AG08396 (cell line): ENCODE measurements at regions not wholly inside any gene's neighbourhood (a gene's known extent, or its start where the extent isn't known, plus 50 kb on each side); places are given as distances from the start of the nearest gene placed in this dataset.

Source experiments
- DNase-seq: peaks from one replicate; pipeline ENCODE4 v3.0.0; 2012; ENCODE audit warnings: low spot score, mixed read lengths

DNA sequence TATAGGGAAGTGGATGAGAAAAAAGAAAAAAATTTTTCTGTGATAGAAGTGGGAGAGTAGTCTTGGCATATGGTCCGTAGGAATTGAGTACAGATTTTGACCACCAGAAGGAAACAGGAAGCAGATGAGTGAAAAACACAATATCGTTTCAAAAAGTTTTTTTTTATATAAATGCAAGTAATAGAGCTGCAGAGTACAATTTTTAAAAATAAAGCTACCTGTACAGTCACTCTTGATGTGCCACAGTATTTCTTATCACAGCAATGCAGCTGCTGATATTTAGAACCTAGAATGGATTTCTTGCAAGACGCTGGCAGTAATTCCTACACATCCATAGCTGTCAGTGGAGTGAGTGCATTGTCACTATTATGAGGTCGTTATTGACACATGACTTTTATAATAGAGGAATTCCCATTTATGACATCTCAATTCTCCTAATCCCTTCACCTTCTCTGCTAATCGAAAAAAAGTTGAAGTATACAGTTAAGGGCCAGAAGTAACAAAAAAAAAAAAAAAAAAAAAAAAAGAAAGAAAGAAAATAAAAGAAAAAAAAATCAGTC is 477.7 kb downstream of the TAF11L14 start:
- DNase-seq = no peak

DNA sequence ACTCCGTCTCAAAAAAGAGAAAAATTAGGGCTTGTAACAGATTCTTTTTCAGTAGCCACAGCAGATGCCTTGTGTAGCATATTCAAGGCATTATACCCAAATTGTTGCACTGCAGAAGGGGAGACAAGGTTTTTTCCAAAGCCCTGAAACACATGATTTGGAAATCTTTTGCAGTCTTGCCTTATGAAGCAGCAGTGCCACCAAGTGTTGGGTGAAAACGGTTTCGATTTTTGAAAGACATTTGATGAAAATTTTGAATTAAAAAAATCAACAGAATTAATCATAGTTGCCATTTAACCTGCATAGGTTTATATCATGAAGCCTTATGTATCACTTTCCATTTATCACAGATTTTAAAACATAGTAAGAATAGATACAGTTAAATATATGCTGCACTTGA is 479.5 kb downstream of the TAF11L14 start:
- no peak for DNase-seq

DNA sequence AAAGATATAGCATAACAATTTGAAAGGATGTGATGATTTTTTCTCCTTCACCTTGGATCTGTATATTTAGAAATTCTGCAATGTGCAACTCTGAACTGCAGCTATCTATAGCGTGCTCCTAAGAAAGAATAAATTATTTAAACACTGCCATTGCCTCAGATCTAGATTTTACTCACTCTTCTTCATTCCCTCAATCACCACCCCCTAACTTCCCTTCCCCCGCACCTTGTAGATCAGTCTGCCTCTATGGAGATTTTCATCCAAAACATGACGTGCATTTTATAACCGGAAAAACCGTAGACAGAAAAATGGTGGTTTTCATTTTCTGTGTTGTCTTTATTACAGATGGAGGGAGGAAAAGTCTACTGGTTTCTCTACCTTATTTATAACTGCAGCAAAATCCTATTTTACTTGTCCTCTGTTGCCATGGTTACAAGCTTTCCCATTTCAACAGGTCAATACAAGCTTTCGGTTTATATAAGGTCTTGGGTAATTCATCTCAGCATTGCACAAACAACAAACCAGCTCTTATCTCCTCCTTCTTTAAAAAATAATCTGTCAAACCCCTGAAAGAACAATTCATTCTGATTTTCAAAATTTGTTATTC is 480.0 kb downstream of the TAF11L14 start:
- no peak for DNase-seq

DNA sequence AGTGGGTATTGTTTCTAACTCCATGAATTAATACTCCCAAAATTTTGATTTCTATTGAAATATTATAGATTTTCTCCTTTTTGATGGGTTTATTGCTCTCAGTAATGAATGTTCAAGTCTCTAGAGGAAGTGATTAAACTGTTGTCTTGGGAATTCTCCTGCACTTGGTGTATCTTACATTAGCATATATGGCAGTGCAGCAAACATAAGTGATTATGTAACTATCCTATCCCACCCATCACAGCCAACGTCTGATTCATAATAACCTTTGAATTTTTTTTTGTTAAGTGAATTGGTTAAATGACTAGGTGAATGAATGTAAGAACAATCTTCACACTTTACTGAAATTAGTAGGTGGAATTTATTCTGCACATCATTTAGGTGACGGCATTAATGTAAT is 483.7 kb downstream of the TAF11L14 start:
- DNase-seq = no peak

DNA sequence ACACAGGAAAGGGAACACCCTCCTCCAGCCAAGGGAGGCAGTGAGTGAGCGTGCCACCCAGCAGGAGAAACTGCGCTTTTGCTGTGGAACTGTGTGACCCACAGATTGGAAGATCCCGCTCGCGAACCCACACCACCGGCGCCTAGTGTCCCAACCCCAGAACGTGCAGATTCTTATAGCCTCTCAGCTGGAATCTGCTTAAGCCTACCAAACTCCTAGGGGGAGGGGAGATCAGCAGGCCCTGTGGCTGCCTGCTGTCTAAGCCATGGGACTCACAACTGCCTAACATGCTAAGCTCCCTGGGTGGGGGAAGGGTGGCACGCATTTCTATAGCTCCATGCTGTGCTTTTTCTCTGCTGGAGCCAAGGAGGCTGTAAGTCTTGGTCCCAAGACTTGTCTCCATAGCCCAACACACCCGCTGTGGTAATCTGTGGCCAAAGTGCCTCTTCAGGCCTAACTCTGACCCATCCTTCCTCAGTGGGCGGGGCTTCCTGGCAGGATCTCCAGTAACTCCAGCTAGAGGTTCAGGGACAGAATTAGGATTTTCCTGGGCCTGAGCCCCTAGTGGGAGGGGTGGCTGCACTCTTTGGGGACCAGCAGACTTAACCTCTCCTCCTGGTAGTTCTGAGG is 485.0 kb downstream of the TAF11L14 start:
- no peak for DNase-seq

DNA sequence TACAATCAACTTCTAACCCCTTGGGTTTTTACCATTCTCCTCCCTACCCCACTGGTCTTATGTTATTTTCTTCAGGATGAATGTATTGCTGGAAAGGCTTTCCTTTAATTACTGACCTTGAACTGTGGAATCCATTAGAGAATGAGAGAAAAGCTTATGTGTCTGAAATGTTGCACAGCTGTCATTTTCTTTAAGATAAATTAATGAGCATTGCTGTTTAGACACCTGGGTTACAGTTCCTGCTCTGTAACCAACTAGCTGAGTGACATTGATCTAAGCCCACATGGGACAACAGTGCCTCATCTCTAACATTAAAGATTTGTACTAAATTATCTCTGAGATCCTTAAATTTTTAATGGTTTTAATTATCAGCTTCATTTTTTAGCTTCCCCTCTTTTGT is 507.0 kb downstream of the TAF11L14 start:
- DNase-seq = no peak

DNA sequence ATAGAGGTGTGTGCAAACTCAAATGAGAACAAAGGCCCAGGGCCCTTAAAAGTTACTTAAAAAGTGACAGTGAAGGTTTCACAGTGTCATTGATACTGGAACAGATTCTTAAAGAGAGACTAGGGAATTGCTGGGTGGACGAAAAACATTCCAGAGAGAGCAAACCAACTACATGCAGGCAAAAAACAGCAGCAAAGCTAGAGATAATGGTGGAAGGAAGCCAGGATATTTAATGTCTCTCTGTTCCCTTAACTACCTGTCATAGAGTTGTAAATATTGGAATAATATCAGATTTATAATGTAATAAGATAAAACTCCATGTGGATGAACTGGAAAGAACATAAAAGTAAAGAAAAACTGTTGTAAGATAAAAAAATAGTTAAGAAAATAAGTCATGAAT is 508.6 kb downstream of the TAF11L14 start:
- DNase-seq = no peak

DNA sequence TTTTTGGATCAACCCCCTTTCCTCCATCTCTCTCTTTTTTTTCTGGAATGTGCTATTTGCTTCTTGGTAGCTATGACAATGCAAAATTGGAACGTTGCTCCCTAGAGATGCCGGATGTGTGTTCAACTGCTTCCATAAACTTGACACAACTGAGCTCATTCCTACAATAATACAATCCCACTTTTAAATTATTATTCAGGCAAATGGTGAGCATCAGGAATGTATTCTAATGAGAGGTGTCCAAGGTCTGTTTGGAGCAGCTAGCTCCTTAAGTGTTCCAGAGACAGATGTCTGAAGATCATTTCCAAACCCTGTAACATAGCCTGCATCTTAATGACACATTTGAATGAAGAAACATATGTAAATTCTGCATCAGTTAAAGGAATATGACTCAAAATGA is 518.4 kb downstream of the TAF11L14 start:
- no peak for DNase-seq

DNA sequence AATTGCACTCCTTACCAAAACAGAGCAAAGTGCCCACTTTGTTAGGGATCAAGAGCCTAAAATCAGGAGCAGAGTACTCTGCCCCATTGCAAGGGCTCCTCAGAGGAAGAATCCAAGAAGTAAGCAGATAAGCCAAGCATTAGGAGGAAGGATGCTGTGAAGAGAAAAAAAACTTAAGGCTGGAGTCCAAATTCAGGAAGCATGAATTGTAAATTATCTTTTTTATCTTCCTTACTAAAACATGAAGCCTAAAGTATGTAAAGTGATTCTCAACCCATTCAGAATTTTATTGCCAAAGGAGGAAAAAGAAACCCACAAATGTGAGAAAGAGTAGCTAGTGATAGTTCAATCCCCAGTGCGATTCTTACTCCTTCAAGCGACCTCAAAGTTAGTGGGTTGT is 523.9 kb downstream of the TAF11L14 start:
- no peak for DNase-seq

DNA sequence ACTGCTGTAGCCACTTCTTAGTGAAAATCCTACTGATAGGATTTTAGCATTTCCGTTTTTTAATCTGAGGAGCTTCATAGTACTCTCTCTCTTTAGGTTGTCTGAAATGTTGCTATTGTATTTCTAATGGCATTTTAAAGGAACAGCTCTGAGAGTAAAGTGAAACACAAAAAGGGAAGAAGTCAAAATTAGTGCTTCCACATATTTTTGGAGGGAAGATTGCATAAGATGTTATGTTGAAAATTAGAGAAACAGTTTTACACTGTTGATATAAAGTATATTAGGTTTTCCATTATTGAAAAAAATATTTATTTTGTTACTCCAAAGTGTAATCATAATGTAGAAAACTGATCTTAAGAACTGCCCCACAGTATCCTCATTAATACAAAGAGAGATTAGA is 525.1 kb downstream of the TAF11L14 start:
- DNase-seq = no peak

DNA sequence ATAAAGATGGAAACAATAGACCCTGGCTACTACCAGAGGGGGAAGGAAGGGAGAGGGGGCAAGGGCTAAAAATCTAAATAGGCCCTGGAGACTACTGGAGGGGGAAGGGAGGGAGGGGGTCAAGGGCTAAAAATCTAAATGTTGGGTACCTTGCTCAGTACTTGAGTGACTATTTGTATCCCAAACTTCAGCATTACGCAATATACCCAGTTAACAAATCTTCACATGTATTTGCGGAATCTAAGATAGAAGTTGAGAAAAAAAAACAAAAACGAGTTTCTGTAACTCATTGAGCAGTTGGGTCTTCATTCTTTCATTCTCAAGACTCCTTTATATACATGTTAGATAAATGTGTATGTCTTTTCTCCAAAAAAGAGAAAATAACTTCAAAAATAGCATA is 537.4 kb downstream of the TAF11L14 start:
- DNase-seq = no peak

DNA sequence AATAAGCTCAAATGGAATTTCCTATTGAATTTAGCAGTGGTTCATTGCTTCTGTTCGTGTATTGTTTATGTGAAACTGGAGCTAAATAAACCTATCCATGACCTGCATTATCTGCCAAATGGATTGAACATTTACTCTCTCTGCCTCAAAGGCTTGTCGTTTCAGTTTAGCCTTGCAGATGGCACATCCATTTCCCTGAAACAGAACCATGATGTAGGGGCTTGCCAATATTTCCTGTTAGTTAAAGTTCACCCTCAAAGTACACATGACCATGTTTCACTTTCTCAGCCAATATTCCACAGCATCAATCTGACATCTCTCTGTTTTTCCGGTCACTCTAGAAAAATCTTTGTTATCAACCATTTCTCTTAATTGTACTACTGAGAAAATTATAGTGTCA is 545.3 kb downstream of the TAF11L14 start:
- DNase-seq = no peak

DNA sequence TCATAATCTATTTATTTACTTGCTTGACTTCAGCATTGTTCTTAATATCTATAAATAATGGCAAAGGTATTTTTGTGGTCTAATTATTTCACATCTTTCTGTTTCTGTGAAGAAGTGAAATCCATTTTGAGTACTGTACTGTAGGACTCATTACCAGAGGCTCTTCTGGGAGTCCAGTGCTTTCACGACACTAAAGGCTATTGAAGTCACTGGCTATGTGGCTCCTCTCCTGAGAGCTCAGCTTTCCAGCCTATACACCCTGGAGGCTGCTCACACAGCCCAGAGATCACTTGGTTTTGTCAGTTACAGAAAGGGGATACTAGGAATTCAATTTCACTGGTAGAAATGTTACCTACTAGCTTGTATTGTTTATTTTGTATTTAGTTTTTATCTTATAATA is 547.3 kb downstream of the TAF11L14 start:
- no peak for DNase-seq

DNA sequence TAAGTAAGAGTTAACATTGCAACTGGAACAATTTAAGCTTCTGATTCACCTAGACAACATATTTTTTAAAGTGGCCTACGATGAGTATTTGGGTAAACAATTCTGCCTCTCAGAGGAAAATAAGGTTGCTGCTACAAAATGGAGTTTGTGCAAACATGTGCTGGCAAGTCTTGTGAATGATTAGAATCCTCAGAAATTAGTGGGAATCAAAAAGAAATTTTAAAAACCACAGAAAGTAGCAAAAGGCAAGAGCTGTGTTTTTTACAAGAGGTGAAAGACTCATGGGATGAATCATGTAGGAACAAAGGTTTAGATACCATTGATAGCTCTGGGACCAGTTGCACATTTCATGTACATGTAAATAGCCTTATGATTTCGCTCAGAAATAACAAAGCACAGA is 561.6 kb downstream of the TAF11L14 start:
- DNase-seq = no peak

DNA sequence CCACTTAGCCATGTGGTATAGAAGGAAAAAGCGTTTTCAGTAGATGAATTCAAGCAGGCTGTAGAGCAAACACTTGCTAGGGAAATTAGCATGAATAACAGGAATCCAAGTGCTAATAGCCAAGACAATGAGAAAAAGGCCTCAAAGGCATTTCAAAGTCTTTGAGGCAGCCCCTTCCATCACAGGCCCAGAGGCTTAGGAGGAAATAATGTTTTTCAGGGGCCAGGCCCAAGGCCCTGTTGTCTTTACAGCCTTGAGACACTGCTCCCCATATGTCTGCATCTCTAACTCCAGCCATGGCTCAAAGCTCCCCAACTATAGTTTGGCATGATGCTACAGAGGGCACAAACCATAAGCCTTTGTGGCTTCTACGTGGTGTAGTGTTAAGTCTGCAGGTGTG is 563.5 kb downstream of the TAF11L14 start:
- DNase-seq = no peak

DNA sequence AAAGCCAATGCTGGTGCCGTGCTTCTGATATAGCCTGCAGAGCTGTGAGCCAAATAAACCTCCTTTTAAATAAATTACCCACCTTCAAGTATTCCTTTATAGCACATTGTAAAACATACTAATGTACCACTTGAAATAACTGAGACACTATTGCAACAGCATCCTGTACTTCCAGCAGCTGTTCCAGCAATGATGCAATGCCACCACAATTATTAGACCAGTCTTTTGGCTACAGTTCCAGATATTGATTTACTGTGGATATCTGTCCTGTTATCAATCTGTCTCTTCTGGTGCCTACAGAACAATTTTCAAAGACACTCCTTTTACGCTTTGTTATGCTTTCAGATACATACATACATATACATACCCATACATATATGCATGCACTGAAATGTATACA is 567.9 kb downstream of the TAF11L14 start:
- DNase-seq = no peak

DNA sequence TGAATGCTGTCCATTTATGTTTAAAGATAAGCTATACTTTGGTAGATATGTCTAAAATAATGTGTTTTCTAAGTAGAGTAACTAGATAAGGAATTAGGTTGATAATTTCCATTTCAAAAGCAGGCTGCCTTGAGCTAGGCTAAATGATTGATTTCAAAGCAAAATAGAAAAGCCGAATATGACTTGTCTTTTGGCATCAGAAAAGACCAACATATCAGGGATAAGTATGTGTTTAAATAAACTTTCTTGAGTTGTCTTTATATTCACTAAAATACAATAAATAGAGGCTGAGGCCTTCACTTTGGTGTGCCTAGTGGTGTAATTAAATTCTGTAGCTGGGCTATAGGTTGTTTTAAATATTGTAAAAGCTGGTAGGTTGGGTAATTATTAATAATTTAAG is 569.0 kb downstream of the TAF11L14 start:
- no peak for DNase-seq

DNA sequence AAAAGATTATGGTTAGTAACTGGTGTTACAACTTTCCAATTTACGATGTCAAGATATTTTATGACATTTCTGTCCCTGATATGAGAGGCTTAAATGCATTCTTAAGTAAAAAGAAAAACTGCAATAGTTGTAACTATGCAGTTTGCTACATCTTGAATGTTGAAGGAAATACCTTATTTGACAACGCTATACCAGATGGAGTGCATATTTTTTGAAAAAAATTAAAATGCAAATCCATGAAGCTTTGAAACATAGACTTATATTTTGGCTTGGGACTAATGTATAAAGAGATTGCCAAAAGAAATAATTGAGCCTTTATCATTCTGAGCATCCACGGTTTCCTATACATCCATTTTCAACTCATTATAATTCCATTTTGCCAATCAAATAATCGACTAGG is 579.4 kb downstream of the TAF11L14 start:
- no peak for DNase-seq

DNA sequence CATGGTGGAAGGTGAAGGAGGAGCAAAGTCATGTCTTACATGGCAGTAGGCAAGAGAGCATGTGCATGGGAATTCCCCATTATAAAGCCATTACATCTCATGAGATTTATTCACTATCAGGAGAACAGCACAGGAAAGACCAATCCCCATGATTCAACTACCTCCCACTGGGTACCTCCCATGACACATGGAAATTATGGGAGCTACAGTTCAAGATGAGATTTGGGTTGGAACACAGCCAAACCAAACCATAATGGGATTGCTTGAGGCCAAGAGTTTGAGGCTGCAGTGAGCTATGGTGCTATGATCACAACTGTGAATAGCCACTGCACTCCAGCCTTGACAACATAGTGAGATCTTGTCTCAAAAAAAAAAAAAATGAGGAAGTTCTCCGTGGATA is 581.8 kb downstream of the TAF11L14 start:
- no peak for DNase-seq

DNA sequence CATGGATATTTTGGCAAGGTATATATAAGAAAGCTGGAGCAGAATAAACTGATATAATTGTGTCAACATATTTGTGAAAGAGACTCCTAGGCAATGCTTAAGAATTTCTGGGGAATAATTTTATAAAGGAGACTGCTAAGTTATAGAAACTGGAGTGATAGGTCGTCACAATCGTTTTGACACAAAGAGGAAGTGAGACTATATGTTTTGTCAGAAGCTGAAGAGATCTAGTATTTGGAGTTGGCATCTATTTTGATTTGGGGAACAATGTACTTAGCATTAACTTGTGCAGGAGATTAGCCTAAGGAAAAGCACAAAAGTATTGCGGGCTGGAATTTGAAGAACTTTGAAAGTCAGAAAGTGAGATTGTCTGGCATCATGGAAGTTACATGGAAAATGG is 582.5 kb downstream of the TAF11L14 start:
- no peak for DNase-seq

DNA sequence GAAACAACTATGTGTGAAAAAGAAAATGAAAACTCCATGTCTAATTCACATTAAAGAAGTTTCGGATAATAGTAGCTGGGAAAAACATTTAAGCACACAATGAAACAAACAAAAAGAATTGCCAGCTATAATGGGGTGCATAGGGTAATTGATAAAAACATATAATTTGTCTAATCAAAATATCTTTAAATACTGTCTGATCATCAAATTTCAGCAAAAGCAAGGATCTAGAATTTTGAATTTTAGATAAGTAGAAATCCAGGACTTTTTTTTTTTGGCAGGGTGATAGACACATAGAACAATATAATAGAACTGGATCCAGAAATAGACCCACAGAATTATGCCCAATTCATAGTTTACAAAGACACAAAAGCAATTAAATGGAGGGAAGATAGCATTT is 585.0 kb downstream of the TAF11L14 start:
- no peak for DNase-seq

DNA sequence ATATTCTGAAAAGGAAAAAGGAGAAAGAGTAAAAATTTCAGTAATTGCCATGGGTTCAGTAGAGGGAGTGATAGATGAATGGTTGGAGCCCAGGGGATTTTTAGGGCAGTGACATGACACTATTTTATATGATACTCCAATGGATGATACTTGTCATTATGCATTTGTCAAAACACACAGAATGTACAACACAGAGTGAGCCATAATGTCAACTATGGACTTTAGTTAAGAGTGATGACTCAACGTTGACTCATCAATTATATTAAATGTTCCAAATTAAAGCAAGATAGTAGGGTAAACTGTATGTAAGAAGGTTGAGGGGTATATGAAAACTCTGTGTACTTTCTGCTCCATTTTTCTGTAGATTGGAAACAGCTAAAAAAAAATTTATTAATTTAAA is 586.4 kb downstream of the TAF11L14 start:
- DNase-seq = no peak

DNA sequence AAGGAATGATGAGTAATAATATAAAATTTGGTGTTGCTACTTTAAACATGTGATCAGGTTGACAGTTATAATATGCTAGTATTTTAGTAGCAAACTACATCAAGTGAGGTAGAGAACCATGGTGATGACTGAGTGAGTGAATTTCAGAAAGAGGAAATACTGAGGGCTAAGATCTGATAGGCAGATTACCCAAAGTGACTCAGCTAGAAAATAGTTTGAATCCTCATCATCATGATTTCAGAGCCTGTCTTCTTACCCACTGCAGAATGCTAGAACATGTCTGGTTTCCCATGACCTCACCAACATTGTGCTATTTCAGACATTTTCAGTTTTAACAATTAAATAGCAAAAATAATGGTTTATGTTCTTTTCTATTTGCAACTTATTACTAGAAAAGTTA is 602.1 kb downstream of the TAF11L14 start:
- DNase-seq = no peak

DNA sequence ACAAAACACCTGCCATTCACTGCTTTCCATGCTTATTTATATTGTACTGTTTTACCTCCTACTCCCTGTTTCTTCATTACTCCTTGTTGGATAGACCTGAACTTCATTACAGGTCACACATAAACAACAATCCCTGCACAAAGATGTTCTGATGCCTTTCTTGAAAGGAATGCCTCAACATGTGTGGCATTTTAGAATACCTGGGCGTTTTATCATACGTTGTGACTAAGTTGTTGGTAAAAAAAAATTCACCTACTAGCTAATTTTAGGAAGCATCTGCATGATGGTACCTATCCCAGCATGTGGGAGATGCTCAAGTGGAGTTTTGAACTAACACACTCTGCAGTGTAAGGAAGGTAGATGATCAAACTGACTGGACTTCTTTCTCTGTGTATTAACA is 604.1 kb downstream of the TAF11L14 start:
- no peak for DNase-seq
